Muscle of back (tissue), 3 donors: ENCODE measurements at regions not wholly inside any gene's neighbourhood (a gene's known extent, or its start where the extent isn't known, plus 50 kb on each side); places are given as distances from the start of the nearest gene placed in this dataset.

Source experiments
- DNase-seq, 3 donors: peaks; one replicate each; pipeline versions ENCODE4 v3.0.0 to v3.0.0-alpha.2; 2013

GRCh38 chr7:33849971-33850559, 55.3 kb upstream of the BMPER start:
- DNase-seq = no peak

DNA sequence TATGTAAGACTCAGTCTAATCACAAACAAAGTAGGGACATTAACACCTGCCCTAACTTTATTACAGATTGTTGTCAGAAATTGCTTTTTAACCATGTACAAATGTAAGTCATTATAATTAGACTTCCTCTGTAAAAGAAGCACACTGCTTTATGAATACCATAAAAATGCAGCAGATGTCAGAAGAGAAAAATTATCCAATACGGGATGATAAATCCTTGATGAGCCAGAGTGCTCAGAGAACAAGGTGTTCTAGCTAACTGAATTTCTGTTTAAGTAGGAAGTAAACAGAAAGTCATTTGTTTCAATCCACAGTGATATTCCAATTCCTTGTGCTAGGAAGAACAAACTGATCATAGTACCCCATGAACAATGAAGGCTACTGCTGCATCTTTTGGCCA, 54.6 kb upstream of the BMPER start:
- DNase-seq = no peak

DNA sequence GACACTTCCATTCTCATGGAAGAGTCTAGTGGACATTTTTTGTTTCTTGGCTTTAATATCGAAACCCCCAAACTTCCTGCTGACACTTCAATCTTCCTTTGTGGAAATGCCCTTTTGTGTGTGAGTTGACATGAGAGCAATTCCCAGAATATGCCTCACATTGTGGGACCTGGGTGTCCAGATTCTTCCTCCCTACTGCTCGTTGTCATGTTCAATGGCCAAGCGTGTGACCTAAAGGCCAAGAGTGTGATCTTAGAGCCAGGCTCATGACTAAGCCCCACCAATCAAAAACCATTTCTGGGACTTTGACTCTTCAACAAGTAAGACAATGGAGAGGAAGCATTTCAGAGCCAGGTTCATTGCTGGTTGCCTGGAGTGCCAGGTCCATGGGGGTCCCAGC, 52.5 kb upstream of the BMPER start:
- DNase-seq = no peak

- DNase-seq = no peak
Observed at GRCh38 chr7:33853361-33854062, 51.8 kb upstream of the BMPER start.

DNA sequence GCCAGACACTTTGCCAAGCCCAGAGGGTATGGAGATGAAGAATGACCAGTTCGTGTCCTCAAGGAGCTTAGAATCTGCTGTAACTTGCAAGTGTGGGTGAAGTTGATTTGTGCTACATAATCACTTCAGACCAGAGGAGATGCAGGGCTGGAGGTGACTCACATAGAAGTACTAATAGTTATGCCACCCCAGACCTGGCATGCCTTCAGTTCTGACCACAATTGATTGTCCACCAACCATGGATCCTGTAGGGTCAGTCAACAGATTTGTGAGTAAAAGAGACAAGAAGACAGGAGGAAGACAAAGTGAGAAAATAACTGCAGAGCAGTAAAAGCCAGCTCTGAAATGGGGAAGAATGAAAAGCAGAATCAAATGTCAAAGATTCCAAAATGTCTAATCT, 51.2 kb upstream of the BMPER start:
- no peak for DNase-seq

DNA sequence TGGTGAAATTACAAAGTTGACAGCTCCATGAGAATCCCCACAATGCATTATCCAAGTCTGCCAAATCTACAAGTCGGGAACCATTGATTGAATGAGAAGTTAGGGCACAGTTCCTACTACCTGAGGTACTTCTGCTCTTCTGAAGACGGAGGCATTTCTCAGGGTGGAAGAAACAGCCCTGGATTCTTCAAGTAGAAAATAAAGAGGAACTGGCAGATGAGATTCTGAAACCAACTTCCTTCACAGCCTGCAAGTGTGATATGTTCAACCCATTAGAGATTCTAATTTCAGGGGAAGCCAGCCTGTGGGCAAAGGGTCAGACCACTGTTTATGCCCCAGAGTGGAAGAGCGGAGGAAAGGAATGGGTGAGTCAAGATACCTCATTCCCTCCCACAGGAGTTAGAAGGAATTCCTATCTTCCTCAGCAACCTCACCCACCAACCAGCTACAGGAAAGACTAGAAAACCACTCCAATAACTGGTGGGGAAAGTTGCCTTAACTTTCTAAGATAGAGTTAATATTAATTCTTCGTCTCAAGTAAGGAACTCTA, 50.5 kb upstream of the BMPER start:
- no peak for DNase-seq
